GM23338 (cell line): ENCODE measurements at regions not wholly inside any gene's neighbourhood (a gene's known extent, or its start where the extent isn't known, plus 50 kb on each side); places are given as distances from the start of the nearest gene placed in this dataset.

Source experiments
- CREB1 ChIP-seq: fragments of 250-450 bp; sonication (Bioruptor Pico); IDR thresholded peaks from 2 replicates; pipeline ENCODE4 v1.5.0; 2020; ENCODE audit warnings: low read depth, mild to moderate bottlenecking, moderate library complexity
- CTCF ChIP-seq, 2 experiments: fragments of 200-600 bp in 1 of 2; sonication (generic) in 1 of 2; conservative IDR thresholded peaks; 2 replicates each; pipeline versions ENCODE4 v1.5.1 to v1.6.1; 2016 to 2017; ENCODE audit warnings: antibody characterized with exemption in 2 of 2, low read depth in 2 of 2, mild to moderate bottlenecking in 2 of 2, moderate library complexity in 1 of 2
- EZH2 ChIP-seq: fragments of 200-600 bp; sonication (generic); IDR thresholded peaks from one replicate; pipeline ENCODE4 v1.8.0; 2017; ENCODE audit warnings: antibody characterized with exemption, mild to moderate bottlenecking, low read depth; ENCODE audit not compliant: unreplicated experiment
- EZH2phosphoT487 ChIP-seq: fragments of 200-600 bp; sonication (generic); IDR thresholded peaks from one replicate; pipeline ENCODE4 v1.8.1; 2018; ENCODE audit warnings: antibody characterized with exemption; ENCODE audit not compliant: unreplicated experiment
- JUNB ChIP-seq: IDR thresholded peaks from one replicate; pipeline ENCODE4 v1.6.1; 2016; ENCODE audit warnings: antibody characterized with exemption; ENCODE audit not compliant: unreplicated experiment
- POLR2AphosphoS5 ChIP-seq: IDR thresholded peaks from 2 replicates; pipeline ENCODE4 v1.6.1; 2016; ENCODE audit warnings: antibody characterized with exemption, low read depth
- STAT1 ChIP-seq: IDR thresholded peaks from one replicate; pipeline ENCODE4 v1.6.1; 2016; ENCODE audit warnings: antibody characterized with exemption; ENCODE audit not compliant: unreplicated experiment
- ZNF331 ChIP-seq: fragments of 250-450 bp; sonication (Bioruptor Pico); IDR thresholded peaks from 2 replicates; pipeline ENCODE4 v1.5.0; 2020; ENCODE audit warnings: low read depth, mild to moderate bottlenecking, moderate library complexity
- TF ChIP-seq, protein P1 (sequence below): IDR thresholded peaks from one replicate; pipeline ENCODE4 v1.6.1; 2018; ENCODE audit warnings: antibody characterized with exemption; ENCODE audit not compliant: unreplicated experiment
- TF ChIP-seq, protein P2 (sequence below): fragments of 250-450 bp; sonication (Bioruptor Pico); IDR thresholded peaks from 2 replicates; pipeline ENCODE4 v1.5.0; 2020; ENCODE audit warnings: mild to moderate bottlenecking, moderate library complexity

GRCh38 chr3:25985621-25986020, 195.7 kb downstream of the OXSM start:
- TF ChIP-seq, protein P1, sequence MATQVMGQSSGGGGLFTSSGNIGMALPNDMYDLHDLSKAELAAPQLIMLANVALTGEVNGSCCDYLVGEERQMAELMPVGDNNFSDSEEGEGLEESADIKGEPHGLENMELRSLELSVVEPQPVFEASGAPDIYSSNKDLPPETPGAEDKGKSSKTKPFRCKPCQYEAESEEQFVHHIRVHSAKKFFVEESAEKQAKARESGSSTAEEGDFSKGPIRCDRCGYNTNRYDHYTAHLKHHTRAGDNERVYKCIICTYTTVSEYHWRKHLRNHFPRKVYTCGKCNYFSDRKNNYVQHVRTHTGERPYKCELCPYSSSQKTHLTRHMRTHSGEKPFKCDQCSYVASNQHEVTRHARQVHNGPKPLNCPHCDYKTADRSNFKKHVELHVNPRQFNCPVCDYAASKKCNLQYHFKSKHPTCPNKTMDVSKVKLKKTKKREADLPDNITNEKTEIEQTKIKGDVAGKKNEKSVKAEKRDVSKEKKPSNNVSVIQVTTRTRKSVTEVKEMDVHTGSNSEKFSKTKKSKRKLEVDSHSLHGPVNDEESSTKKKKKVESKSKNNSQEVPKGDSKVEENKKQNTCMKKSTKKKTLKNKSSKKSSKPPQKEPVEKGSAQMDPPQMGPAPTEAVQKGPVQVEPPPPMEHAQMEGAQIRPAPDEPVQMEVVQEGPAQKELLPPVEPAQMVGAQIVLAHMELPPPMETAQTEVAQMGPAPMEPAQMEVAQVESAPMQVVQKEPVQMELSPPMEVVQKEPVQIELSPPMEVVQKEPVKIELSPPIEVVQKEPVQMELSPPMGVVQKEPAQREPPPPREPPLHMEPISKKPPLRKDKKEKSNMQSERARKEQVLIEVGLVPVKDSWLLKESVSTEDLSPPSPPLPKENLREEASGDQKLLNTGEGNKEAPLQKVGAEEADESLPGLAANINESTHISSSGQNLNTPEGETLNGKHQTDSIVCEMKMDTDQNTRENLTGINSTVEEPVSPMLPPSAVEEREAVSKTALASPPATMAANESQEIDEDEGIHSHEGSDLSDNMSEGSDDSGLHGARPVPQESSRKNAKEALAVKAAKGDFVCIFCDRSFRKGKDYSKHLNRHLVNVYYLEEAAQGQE, result no peak
- TF ChIP-seq POLR2AphosphoS5 (no peak), CTCF (conservative IDR thresholded peaks at IDR 0.05; ENCODE audit: low read depth in 2 of 2) (no peak), EZH2 (no peak), JUNB (no peak), CREB1 (CRISPR knock-in tag) (no peak), EZH2phosphoT487 (no peak), STAT1 (no peak), ZNF331 (CRISPR knock-in tag) (no peak)
- TF ChIP-seq, protein P2, sequence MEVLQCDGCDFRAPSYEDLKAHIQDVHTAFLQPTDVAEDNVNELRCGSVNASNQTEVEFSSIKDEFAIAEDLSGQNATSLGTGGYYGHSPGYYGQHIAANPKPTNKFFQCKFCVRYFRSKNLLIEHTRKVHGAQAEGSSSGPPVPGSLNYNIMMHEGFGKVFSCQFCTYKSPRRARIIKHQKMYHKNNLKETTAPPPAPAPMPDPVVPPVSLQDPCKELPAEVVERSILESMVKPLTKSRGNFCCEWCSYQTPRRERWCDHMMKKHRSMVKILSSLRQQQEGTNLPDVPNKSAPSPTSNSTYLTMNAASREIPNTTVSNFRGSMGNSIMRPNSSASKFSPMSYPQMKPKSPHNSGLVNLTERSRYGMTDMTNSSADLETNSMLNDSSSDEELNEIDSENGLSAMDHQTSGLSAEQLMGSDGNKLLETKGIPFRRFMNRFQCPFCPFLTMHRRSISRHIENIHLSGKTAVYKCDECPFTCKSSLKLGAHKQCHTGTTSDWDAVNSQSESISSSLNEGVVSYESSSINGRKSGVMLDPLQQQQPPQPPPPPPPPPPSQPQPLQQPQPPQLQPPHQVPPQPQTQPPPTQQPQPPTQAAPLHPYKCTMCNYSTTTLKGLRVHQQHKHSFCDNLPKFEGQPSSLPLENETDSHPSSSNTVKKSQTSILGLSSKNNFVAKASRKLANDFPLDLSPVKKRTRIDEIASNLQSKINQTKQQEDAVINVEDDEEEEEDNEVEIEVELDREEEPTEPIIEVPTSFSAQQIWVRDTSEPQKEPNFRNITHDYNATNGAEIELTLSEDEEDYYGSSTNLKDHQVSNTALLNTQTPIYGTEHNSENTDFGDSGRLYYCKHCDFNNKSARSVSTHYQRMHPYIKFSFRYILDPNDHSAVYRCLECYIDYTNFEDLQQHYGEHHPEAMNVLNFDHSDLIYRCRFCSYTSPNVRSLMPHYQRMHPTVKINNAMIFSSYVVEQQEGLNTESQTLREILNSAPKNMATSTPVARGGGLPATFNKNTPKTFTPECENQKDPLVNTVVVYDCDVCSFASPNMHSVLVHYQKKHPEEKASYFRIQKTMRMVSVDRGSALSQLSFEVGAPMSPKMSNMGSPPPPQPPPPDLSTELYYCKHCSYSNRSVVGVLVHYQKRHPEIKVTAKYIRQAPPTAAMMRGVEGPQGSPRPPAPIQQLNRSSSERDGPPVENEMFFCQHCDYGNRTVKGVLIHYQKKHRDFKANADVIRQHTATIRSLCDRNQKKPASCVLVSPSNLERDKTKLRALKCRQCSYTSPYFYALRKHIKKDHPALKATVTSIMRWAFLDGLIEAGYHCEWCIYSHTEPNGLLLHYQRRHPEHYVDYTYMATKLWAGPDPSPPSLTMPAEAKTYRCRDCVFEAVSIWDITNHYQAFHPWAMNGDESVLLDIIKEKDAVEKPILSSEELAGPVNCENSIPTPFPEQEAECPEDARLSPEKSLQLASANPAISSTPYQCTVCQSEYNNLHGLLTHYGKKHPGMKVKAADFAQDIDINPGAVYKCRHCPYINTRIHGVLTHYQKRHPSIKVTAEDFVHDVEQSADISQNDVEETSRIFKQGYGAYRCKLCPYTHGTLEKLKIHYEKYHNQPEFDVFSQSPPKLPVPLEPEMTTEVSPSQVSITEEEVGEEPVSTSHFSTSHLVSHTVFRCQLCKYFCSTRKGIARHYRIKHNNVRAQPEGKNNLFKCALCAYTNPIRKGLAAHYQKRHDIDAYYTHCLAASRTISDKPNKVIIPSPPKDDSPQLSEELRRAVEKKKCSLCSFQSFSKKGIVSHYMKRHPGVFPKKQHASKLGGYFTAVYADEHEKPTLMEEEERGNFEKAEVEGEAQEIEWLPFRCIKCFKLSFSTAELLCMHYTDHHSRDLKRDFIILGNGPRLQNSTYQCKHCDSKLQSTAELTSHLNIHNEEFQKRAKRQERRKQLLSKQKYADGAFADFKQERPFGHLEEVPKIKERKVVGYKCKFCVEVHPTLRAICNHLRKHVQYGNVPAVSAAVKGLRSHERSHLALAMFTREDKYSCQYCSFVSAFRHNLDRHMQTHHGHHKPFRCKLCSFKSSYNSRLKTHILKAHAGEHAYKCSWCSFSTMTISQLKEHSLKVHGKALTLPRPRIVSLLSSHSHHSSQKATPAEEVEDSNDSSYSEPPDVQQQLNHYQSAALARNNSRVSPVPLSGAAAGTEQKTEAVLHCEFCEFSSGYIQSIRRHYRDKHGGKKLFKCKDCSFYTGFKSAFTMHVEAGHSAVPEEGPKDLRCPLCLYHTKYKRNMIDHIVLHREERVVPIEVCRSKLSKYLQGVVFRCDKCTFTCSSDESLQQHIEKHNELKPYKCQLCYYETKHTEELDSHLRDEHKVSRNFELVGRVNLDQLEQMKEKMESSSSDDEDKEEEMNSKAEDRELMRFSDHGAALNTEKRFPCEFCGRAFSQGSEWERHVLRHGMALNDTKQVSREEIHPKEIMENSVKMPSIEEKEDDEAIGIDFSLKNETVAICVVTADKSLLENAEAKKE, result no peak
